H54 (cell line): ENCODE measurements at regions not wholly inside any gene's neighbourhood (a gene's known extent, or its start where the extent isn't known, plus 50 kb on each side); places are given as distances from the start of the nearest gene placed in this dataset.

Experiments used
- DNase-seq: peaks from one replicate; pipeline ENCODE4 v3.0.0; 2011; ENCODE audit warnings: low spot score, mixed read lengths; ENCODE audit not compliant: insufficient read length
- FAIRE-seq: peaks from 3 replicates; lab custom pipeline; 2011; peaks lifted over from hg19 to GRCh38; lab: Jason Lieb, UNC
- POLR2A ChIP-seq: IDR thresholded peaks from 2 replicates; pipeline ENCODE4 v1.6.1; 2011; ENCODE audit warnings: low read depth, mild to moderate bottlenecking, low read length

- TF ChIP-seq POLR2A = no peak
- FAIRE-seq (no peak), DNase-seq (no peak)
These were observed 158.4 kb upstream of the BACE2 start for GRCh38 chr21:41009398-41010100.

- DNase-seq = no peak
- FAIRE-seq = no peak
- no peak for TF ChIP-seq POLR2A
These were observed 157.9 kb upstream of the BACE2 start for GRCh38 chr21:41010101-41010435.

- no peak for TF ChIP-seq POLR2A
- FAIRE-seq (no peak), DNase-seq (no peak)
These were observed 156.7 kb upstream of the BACE2 start for GRCh38 chr21:41011098-41011731.

GRCh38 chr21:41011951-41012366, 156.0 kb upstream of the BACE2 start:
- no peak for TF ChIP-seq POLR2A
- no peak for DNase-seq
- no peak for FAIRE-seq

- FAIRE-seq (no peak), DNase-seq (no peak)
- TF ChIP-seq POLR2A = no peak
These were observed 155.5 kb upstream of the BACE2 start for GRCh38 chr21:41012425-41012824.

GRCh38 chr21:41016472-41016871, 151.5 kb upstream of the BACE2 start:
- TF ChIP-seq POLR2A = no peak
- no peak for FAIRE-seq

GRCh38 chr21:41018431-41018830, 149.5 kb upstream of the BACE2 start:
- no peak for DNase-seq
- TF ChIP-seq POLR2A = no peak
- FAIRE-seq = no peak

More at GRCh38 chr21:41016472-41016871, 151.5 kb upstream of the BACE2 start:
- DNase-seq = no peak

GRCh38 chr21:41023936-41024335, 144.0 kb upstream of the BACE2 start:
- no peak for TF ChIP-seq POLR2A
- FAIRE-seq = no peak
- DNase-seq = no peak

GRCh38 chr21:41024341-41024740, 143.6 kb upstream of the BACE2 start:
- no peak for DNase-seq
- TF ChIP-seq POLR2A = no peak
- FAIRE-seq = no peak

GRCh38 chr21:41024746-41025254, 143.2 kb upstream of the BACE2 start:
- DNase-seq (no peak), FAIRE-seq (no peak)
- no peak for TF ChIP-seq POLR2A

- no peak for TF ChIP-seq POLR2A
- no peak for FAIRE-seq
- DNase-seq = no peak
These were observed 138.4 kb upstream of the BACE2 start for GRCh38 chr21:41029571-41029970.

GRCh38 chr21:41031701-41032220, 136.2 kb upstream of the BACE2 start:
- DNase-seq (no peak), FAIRE-seq (no peak)
- no peak for TF ChIP-seq POLR2A

- no peak for TF ChIP-seq POLR2A
- DNase-seq = no peak
- FAIRE-seq = no peak
These were observed 135.4 kb upstream of the BACE2 start for GRCh38 chr21:41032541-41032940.

- TF ChIP-seq POLR2A = no peak
- no peak for FAIRE-seq
- DNase-seq = no peak
These were observed 130.7 kb upstream of the BACE2 start for GRCh38 chr21:41037212-41037611.

GRCh38 chr21:41037936-41038335, 130.0 kb upstream of the BACE2 start:
- TF ChIP-seq POLR2A = no peak
- FAIRE-seq = no peak
- DNase-seq = no peak

- no peak for TF ChIP-seq POLR2A
- FAIRE-seq (no peak), DNase-seq (no peak)
These were observed 124.9 kb upstream of the BACE2 start for GRCh38 chr21:41043014-41043413.
